SK-N-SH treated with all-trans-retinoic acid at 6 μM for 48 hours (cell line): ENCODE measurements at regions not wholly inside any gene's neighbourhood (a gene's known extent, or its start where the extent isn't known, plus 50 kb on each side); places are given as distances from the start of the nearest gene placed in this dataset.

Experiments
- BACH2 ChIP-seq: fragments of 250-450 bp; sonication (Bioruptor Pico); IDR thresholded peaks from 2 replicates; pipeline ENCODE4 v1.9.0; 2021; ENCODE audit warnings: mild to moderate bottlenecking, borderline replicate concordance
- ZFP3 ChIP-seq: fragments of 250-450 bp; sonication (Bioruptor Pico); IDR thresholded peaks from 2 replicates; pipeline ENCODE4 v1.5.0; 2020; ENCODE audit warnings: mild to moderate bottlenecking, moderate library complexity
- TF ChIP-seq, protein P1 (sequence below): fragments of 250-450 bp; sonication (Bioruptor Pico); IDR thresholded peaks from 2 replicates; pipeline ENCODE4 v1.8.0; 2020; ENCODE audit warnings: mild to moderate bottlenecking, moderate library complexity, borderline replicate concordance
- TF ChIP-seq, protein P2 (sequence below): fragments of 250-450 bp; sonication (Bioruptor Pico); IDR thresholded peaks from 2 replicates; pipeline ENCODE4 v1.8.0; 2021; ENCODE audit warnings: low read depth, mild to moderate bottlenecking, moderate library complexity, borderline replicate concordance
- TF ChIP-seq, protein P3 (sequence below): fragments of 250-450 bp; sonication (Bioruptor Pico); IDR thresholded peaks from 2 replicates; pipeline ENCODE4 v1.5.0; 2020; ENCODE audit warnings: mild to moderate bottlenecking, moderate library complexity

DNA sequence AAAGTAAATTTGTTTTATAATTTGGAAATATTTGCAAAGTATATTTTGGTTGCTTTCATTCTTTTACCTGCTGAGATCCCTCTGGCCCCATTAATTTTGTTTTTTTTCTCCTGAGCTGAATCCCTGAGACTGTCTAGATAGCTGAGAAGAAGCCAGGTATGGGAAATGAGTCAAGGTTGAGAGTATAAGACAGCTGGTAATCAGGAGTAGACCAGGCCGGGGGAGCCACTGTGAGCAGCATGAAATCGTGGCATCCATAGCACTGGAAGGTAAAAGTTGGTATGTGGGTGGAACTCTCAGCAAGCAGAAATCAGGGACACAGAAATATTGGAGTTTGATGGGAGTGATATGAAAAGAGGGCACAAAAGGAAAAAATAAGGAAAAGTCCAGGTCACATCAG, 164.5 kb downstream of the FHIP1A start:
- TF ChIP-seq BACH2 (CRISPR knock-in tag) (no peak), ZFP3 (CRISPR knock-in tag) (no peak)
- TF ChIP-seq, protein P1, sequence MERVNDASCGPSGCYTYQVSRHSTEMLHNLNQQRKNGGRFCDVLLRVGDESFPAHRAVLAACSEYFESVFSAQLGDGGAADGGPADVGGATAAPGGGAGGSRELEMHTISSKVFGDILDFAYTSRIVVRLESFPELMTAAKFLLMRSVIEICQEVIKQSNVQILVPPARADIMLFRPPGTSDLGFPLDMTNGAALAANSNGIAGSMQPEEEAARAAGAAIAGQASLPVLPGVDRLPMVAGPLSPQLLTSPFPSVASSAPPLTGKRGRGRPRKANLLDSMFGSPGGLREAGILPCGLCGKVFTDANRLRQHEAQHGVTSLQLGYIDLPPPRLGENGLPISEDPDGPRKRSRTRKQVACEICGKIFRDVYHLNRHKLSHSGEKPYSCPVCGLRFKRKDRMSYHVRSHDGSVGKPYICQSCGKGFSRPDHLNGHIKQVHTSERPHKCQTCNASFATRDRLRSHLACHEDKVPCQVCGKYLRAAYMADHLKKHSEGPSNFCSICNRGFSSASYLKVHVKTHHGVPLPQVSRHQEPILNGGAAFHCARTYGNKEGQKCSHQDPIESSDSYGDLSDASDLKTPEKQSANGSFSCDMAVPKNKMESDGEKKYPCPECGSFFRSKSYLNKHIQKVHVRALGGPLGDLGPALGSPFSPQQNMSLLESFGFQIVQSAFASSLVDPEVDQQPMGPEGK (CRISPR knock-in tag) = no peak
- TF ChIP-seq, protein P2, sequence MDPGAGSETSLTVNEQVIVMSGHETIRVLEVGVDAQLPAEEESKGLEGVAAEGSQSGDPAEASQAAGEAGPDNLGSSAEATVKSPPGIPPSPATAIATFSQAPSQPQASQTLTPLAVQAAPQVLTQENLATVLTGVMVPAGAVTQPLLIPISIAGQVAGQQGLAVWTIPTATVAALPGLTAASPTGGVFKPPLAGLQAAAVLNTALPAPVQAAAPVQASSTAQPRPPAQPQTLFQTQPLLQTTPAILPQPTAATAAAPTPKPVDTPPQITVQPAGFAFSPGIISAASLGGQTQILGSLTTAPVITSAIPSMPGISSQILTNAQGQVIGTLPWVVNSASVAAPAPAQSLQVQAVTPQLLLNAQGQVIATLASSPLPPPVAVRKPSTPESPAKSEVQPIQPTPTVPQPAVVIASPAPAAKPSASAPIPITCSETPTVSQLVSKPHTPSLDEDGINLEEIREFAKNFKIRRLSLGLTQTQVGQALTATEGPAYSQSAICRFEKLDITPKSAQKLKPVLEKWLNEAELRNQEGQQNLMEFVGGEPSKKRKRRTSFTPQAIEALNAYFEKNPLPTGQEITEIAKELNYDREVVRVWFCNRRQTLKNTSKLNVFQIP (CRISPR knock-in tag) = no peak
- TF ChIP-seq, protein P3, sequence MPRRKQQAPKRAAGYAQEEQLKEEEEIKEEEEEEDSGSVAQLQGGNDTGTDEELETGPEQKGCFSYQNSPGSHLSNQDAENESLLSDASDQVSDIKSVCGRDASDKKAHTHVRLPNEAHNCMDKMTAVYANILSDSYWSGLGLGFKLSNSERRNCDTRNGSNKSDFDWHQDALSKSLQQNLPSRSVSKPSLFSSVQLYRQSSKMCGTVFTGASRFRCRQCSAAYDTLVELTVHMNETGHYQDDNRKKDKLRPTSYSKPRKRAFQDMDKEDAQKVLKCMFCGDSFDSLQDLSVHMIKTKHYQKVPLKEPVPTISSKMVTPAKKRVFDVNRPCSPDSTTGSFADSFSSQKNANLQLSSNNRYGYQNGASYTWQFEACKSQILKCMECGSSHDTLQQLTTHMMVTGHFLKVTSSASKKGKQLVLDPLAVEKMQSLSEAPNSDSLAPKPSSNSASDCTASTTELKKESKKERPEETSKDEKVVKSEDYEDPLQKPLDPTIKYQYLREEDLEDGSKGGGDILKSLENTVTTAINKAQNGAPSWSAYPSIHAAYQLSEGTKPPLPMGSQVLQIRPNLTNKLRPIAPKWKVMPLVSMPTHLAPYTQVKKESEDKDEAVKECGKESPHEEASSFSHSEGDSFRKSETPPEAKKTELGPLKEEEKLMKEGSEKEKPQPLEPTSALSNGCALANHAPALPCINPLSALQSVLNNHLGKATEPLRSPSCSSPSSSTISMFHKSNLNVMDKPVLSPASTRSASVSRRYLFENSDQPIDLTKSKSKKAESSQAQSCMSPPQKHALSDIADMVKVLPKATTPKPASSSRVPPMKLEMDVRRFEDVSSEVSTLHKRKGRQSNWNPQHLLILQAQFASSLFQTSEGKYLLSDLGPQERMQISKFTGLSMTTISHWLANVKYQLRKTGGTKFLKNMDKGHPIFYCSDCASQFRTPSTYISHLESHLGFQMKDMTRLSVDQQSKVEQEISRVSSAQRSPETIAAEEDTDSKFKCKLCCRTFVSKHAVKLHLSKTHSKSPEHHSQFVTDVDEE = no peak
